ENCODE measurements at regions not wholly inside any gene's neighbourhood (a gene's known extent, or its start where the extent isn't known, plus 50 kb on each side); places are given as distances from the start of the nearest gene placed in this dataset.

DNA sequence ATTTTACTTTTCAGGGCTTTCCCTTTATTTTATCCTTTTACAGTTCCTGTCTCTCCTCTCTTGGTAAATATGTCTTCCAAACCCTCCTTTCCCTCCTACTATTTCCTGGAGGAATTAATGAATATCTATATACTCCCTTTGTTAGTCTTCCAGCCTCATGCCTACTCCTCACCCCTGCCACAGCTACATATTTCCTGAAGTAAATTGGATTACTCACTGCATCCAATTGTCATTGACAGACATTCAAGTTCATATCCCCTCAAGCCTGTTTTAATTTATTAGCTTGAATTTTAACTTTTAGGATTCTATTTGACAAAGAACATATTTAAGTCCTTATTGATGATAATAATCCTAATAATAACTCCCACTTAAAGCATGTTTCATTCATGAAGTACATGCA lies 314.5 kb downstream of the TMEM161B start (continued):
- TF ChIP-seq, protein P1, sequence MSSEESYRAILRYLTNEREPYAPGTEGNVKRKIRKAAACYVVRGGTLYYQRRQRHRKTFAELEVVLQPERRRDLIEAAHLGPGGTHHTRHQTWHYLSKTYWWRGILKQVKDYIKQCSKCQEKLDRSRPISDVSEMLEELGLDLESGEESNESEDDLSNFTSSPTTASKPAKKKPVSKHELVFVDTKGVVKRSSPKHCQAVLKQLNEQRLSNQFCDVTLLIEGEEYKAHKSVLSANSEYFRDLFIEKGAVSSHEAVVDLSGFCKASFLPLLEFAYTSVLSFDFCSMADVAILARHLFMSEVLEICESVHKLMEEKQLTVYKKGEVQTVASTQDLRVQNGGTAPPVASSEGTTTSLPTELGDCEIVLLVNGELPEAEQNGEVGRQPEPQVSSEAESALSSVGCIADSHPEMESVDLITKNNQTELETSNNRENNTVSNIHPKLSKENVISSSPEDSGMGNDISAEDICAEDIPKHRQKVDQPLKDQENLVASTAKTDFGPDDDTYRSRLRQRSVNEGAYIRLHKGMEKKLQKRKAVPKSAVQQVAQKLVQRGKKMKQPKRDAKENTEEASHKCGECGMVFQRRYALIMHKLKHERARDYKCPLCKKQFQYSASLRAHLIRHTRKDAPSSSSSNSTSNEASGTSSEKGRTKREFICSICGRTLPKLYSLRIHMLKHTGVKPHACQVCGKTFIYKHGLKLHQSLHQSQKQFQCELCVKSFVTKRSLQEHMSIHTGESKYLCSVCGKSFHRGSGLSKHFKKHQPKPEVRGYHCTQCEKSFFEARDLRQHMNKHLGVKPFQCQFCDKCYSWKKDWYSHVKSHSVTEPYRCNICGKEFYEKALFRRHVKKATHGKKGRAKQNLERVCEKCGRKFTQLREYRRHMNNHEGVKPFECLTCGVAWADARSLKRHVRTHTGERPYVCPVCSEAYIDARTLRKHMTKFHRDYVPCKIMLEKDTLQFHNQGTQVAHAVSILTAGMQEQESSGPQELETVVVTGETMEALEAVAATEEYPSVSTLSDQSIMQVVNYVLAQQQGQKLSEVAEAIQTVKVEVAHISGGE (CRISPR knock-in tag; IDR thresholded peaks at IDR 0.05): no peak
- TF ChIP-seq EZH2 (IDR thresholded peaks at IDR 0.05; ENCODE audit: borderline replicate concordance, control insufficient read depth, low read depth, low read length) (no peak), NR2F1 (conservative IDR thresholded peaks at IDR 0.05) (no peak), EGR1 (IDR thresholded peaks at IDR 0.05; ENCODE audit: borderline replicate concordance in 1 of 2, low read depth in 2 of 2, low read length in 2 of 2) (no peak), ZNF207 (IDR thresholded peaks at IDR 0.05; ENCODE audit: borderline replicate concordance) (no peak), RFX5 (IDR thresholded peaks at IDR 0.05; ENCODE audit: low read depth, low read length) (no peak), KLF5 (IDR thresholded peaks at IDR 0.05; ENCODE audit: partially characterized antibody) (no peak)
- TF ChIP-seq, protein P2, sequence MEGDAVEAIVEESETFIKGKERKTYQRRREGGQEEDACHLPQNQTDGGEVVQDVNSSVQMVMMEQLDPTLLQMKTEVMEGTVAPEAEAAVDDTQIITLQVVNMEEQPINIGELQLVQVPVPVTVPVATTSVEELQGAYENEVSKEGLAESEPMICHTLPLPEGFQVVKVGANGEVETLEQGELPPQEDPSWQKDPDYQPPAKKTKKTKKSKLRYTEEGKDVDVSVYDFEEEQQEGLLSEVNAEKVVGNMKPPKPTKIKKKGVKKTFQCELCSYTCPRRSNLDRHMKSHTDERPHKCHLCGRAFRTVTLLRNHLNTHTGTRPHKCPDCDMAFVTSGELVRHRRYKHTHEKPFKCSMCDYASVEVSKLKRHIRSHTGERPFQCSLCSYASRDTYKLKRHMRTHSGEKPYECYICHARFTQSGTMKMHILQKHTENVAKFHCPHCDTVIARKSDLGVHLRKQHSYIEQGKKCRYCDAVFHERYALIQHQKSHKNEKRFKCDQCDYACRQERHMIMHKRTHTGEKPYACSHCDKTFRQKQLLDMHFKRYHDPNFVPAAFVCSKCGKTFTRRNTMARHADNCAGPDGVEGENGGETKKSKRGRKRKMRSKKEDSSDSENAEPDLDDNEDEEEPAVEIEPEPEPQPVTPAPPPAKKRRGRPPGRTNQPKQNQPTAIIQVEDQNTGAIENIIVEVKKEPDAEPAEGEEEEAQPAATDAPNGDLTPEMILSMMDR (IDR thresholded peaks at IDR 0.05 in 2 of 3, conservative IDR thresholded peaks at IDR 0.05 in 1 of 3; ENCODE audit: control insufficient read depth in 2 of 3, extremely low read depth in 1 of 3, insufficient read depth in 1 of 3, low read depth in 3 of 3, low read length in 3 of 3): no peak

Measured in GM12878 (cell line).